Left ventricle myocardium inferior (tissue), 1 donor: ENCODE measurements at regions not wholly inside any gene's neighbourhood (a gene's known extent, or its start where the extent isn't known, plus 50 kb on each side); places are given as distances from the start of the nearest gene placed in this dataset.

Source experiments
- DNase-seq: peaks from one replicate; pipeline ENCODE4 v3.0.0-alpha.2; 2020
- H3K27ac ChIP-seq: fragments of 200-600 bp; replicated peaks from 2 replicates; pipeline ENCODE4 v1.8.0; 2021
- H3K27me3 ChIP-seq: fragments of 200-600 bp; 2 replicates; pipeline ENCODE4 v1.8.0; 2021; ENCODE audit warnings: low read depth
- H3K36me3 ChIP-seq: fragments of 200-600 bp; 2 replicates; pipeline ENCODE4 v1.8.0; 2021
- H3K4me1 ChIP-seq: fragments of 200-600 bp; 2 replicates; pipeline ENCODE4 v1.8.0; 2021
- H3K4me3 ChIP-seq: fragments of 200-600 bp; 2 replicates; pipeline ENCODE4 v1.8.0; 2021; ENCODE audit warnings: mild to moderate bottlenecking, moderate library complexity
- H3K9me3 ChIP-seq: fragments of 200-600 bp; replicated peaks from 2 replicates; pipeline ENCODE4 v1.8.0; 2021
- CTCF ChIP-seq: fragments of 200-600 bp; IDR thresholded peaks from 2 replicates; pipeline ENCODE4 v1.8.0; 2021; ENCODE audit warnings: antibody characterized with exemption, mild to moderate bottlenecking, borderline replicate concordance
- intact Hi-C: fragments of 100-400 bp; cut with micrococcal nuclease; formaldehyde crosslinking; loops from one replicate; pipeline ENCODE4 v1.11.0; 2022
- donor health status: DM: no; HTN: yes; CAD: no; lungs with severe emphysema.

GRCh38 chr5:120098902-120099535 lies 365.1 kb upstream of the PRR16 start:
- Histone ChIP-seq H3K4me1 (peaks cover 8% of the 10 kb centered on the region), H3K4me3 (no peak overlapping the region), H3K27me3 (no peaks in the 10 kb centered on the region), H3K27ac (no peak overlapping the region), H3K36me3 (no peaks in the 10 kb centered on the region), H3K9me3 (no peaks in the 10 kb centered on the region)
- no peak for DNase-seq
- intact Hi-C loops: no loop called here
- no peak for TF ChIP-seq CTCF

- no peak for DNase-seq
- Histone ChIP-seq H3K27me3 (no peaks in the 10 kb centered on the region), H3K9me3 (no peaks in the 10 kb centered on the region), H3K36me3 (no peaks in the 10 kb centered on the region), H3K4me1 (no peaks in the 10 kb centered on the region), H3K27ac (no peak overlapping the region), H3K4me3 (no peak overlapping the region)
- no peak for TF ChIP-seq CTCF
- intact Hi-C loops: no loop called here
These were observed 362.3 kb upstream of the PRR16 start for GRCh38 chr5:120101771-120102170.

- intact Hi-C loops: no loop called here
- H3K27ac ChIP-seq: no peak overlapping the region
- H3K27me3 ChIP-seq: no peaks in the 10 kb centered on the region
- H3K4me1 ChIP-seq: no peaks in the 10 kb centered on the region
- TF ChIP-seq CTCF: no peak
- H3K9me3 ChIP-seq: no peaks in the 10 kb centered on the region
- H3K4me3 ChIP-seq: no peak overlapping the region
- H3K36me3 ChIP-seq: no peaks in the 10 kb centered on the region
- DNase-seq: no peak
These were observed 360.6 kb upstream of the PRR16 start for GRCh38 chr5:120103495-120103894.

- Histone ChIP-seq H3K4me3 (no peak overlapping the region), H3K27ac (no peak overlapping the region), H3K27me3 (no peaks in the 10 kb centered on the region), H3K36me3 (no peaks in the 10 kb centered on the region), H3K9me3 (no peaks in the 10 kb centered on the region), H3K4me1 (no peaks in the 10 kb centered on the region)
- DNase-seq: no peak
- intact Hi-C loops: no loop called here
- TF ChIP-seq CTCF: no peak
These were observed 357.1 kb upstream of the PRR16 start for GRCh38 chr5:120106912-120107525.

GRCh38 chr5:120108586-120109248 lies 355.4 kb upstream of the PRR16 start:
- no peak for TF ChIP-seq CTCF
- Histone ChIP-seq H3K36me3 (no peaks in the 10 kb centered on the region), H3K4me1 (no peaks in the 10 kb centered on the region), H3K4me3 (no peak overlapping the region), H3K27ac (no peak overlapping the region), H3K27me3 (no peaks in the 10 kb centered on the region), H3K9me3 (no peaks in the 10 kb centered on the region)
- DNase-seq: no peak
- intact Hi-C loops: no loop called here
